NCI-H526 (cell line): ENCODE measurements at regions not wholly inside any gene's neighbourhood (a gene's known extent, or its start where the extent isn't known, plus 50 kb on each side); places are given as distances from the start of the nearest gene placed in this dataset.
"Not testable (repeated sequence)": the region's sequence is repeated elsewhere in the genome, so short reads cannot be mapped to it uniquely, and the experiment has no call there.

ENCODE experiments used
- DNase-seq, 2 experiments: peaks; one replicate each; lab custom pipeline; 2025; lab: John Stamatoyannopoulos, UW

GRCh38 chr3:70737666-70738290 lies 425.3 kb upstream of the MDFIC2 start:
- peak; percentile 40 to 42 for DNase-seq

GRCh38 chr3:70736009-70736408 lies 423.6 kb upstream of the MDFIC2 start:
- no peak for DNase-seq

- no peak for DNase-seq
Measured at GRCh38 chr3:70734756-70735155, 422.3 kb upstream of the MDFIC2 start.

- no peak for DNase-seq
Measured at GRCh38 chr3:70731046-70731445, 418.6 kb upstream of the MDFIC2 start.

GRCh38 chr3:70729845-70730244 lies 417.4 kb upstream of the MDFIC2 start:
- DNase-seq = no peak

- DNase-seq = no peak
Measured at GRCh38 chr3:70728311-70728710, 415.9 kb upstream of the MDFIC2 start.

GRCh38 chr3:70726961-70727360 lies 414.5 kb upstream of the MDFIC2 start:
- peak; percentile 71 to 84 for DNase-seq

- DNase-seq = no peak
Measured at GRCh38 chr3:70726096-70726938, 413.9 kb upstream of the MDFIC2 start.

GRCh38 chr3:70722018-70722417 lies 409.6 kb upstream of the MDFIC2 start:
- no peak for DNase-seq

- peak in 1 of 2 experiments; percentile 15 for DNase-seq
Measured at GRCh38 chr3:70716832-70717231, 404.4 kb upstream of the MDFIC2 start.

- no peak for DNase-seq
Measured at GRCh38 chr3:70712449-70713082, 400.1 kb upstream of the MDFIC2 start.

- no peak for DNase-seq
Measured at GRCh38 chr3:70703305-70704102, 391.1 kb upstream of the MDFIC2 start.

GRCh38 chr3:70702132-70702531 lies 389.7 kb upstream of the MDFIC2 start:
- no peak for DNase-seq

- no peak for DNase-seq
Measured at GRCh38 chr3:70684701-70685100, 372.3 kb upstream of the MDFIC2 start.

GRCh38 chr3:70675810-70676209 lies 363.4 kb upstream of the MDFIC2 start:
- not testable (repeated sequence) for DNase-seq

- no peak for DNase-seq
Measured at GRCh38 chr3:70658513-70659310, 346.3 kb upstream of the MDFIC2 start.

- DNase-seq = peak in 1 of 2 experiments; percentile 21
Measured at GRCh38 chr3:70657454-70657853, 345.0 kb upstream of the MDFIC2 start.

GRCh38 chr3:70647823-70648222 lies 335.4 kb upstream of the MDFIC2 start:
- DNase-seq = no peak

- no peak for DNase-seq
Measured at GRCh38 chr3:70647094-70647493, 334.7 kb upstream of the MDFIC2 start.

- no peak for DNase-seq
Measured at GRCh38 chr3:70646635-70647034, 334.2 kb upstream of the MDFIC2 start.

GRCh38 chr3:70640481-70640880 lies 328.0 kb upstream of the MDFIC2 start:
- DNase-seq = no peak
